OCI-LY7 (cell line): ENCODE measurements at regions not wholly inside any gene's neighbourhood (a gene's known extent, or its start where the extent isn't known, plus 50 kb on each side); places are given as distances from the start of the nearest gene placed in this dataset.

Experiments
- EZH2phosphoT487 ChIP-seq: fragments of 200-600 bp; sonication (generic); IDR thresholded peaks from 2 replicates; pipeline ENCODE4 v1.6.1; 2018; ENCODE audit warnings: low read depth, borderline replicate concordance, mild to moderate bottlenecking, mixed run types, antibody characterized with exemption, low read length, moderate library complexity, mixed read lengths
- TF ChIP-seq, protein P1 (sequence below): fragments of 200-600 bp; sonication (generic); conservative IDR thresholded peaks from 2 replicates; pipeline ENCODE4 v1.5.1; 2014; ENCODE audit warnings: mild to moderate bottlenecking, antibody characterized with exemption, low read length, moderate library complexity, mixed read lengths

DNA sequence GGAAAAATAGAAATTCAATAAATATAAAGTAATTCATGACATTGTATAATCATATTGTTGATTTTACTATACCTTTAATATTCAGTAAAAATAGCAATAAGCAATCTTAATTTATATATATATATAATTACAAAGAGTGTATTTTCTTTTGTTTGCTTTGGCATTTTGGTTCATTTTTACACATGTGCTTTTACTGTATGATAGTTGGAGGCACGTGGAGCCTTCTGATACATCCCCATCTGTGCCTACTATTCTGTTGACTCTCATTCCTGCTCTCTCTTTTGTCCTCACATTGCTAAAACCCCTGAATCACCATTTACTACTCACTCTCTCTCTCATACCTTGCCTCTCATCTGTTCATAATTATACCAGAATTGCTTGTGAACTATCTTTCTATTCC lies 106.4 kb upstream of the NDST4 start:
- TF ChIP-seq, protein P1, sequence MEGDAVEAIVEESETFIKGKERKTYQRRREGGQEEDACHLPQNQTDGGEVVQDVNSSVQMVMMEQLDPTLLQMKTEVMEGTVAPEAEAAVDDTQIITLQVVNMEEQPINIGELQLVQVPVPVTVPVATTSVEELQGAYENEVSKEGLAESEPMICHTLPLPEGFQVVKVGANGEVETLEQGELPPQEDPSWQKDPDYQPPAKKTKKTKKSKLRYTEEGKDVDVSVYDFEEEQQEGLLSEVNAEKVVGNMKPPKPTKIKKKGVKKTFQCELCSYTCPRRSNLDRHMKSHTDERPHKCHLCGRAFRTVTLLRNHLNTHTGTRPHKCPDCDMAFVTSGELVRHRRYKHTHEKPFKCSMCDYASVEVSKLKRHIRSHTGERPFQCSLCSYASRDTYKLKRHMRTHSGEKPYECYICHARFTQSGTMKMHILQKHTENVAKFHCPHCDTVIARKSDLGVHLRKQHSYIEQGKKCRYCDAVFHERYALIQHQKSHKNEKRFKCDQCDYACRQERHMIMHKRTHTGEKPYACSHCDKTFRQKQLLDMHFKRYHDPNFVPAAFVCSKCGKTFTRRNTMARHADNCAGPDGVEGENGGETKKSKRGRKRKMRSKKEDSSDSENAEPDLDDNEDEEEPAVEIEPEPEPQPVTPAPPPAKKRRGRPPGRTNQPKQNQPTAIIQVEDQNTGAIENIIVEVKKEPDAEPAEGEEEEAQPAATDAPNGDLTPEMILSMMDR = no peak
- TF ChIP-seq EZH2phosphoT487 = no peak
